HCT116 (cell line): ENCODE measurements at regions not wholly inside any gene's neighbourhood (a gene's known extent, or its start where the extent isn't known, plus 50 kb on each side); places are given as distances from the start of the nearest gene placed in this dataset.

ENCODE experiments used
- CEBPB ChIP-seq: IDR thresholded peaks from 2 replicates; pipeline ENCODE4 v1.6.1; 2012; ENCODE audit warnings: low read depth
- CTCF ChIP-seq, 3 experiments: fragments of 200-600 bp in 1 of 3; sonication (generic) in 1 of 3; IDR thresholded peaks in 2 of 3; conservative IDR thresholded peaks in 1 of 3; 2 replicates each; pipeline ENCODE4 v1.5.1; 2012 to 2017; ENCODE audit warnings: low read depth in 2 of 3, low read length in 2 of 3, antibody characterized with exemption in 1 of 3, borderline replicate concordance in 1 of 3, control low read depth in 1 of 3, mild to moderate bottlenecking in 1 of 3, mixed read lengths in 1 of 3, mixed run types in 1 of 3, moderate library complexity in 1 of 3; ENCODE audit not compliant: insufficient read depth in 1 of 3
- EGR1 ChIP-seq: IDR thresholded peaks from 2 replicates; pipeline ENCODE4 v1.6.1; 2012; ENCODE audit warnings: low read depth
- JUND ChIP-seq: IDR thresholded peaks from 2 replicates; pipeline ENCODE4 v1.6.1; 2012
- POLR2A ChIP-seq: IDR thresholded peaks from 2 replicates; pipeline ENCODE4 v1.7.0; 2011; ENCODE audit warnings: borderline replicate concordance; ENCODE audit not compliant: insufficient read depth, insufficient read length; ENCODE audit errors: extremely low read depth
- POLR2AphosphoS5 ChIP-seq: IDR thresholded peaks from 2 replicates; pipeline ENCODE4 v1.6.1; 2011; ENCODE audit warnings: mild to moderate bottlenecking, low read depth, low read length, moderate library complexity
- RAD21 ChIP-seq: IDR thresholded peaks from 2 replicates; pipeline ENCODE4 v1.6.1; 2012; ENCODE audit warnings: low read depth, mild to moderate bottlenecking
- SIN3A ChIP-seq: IDR thresholded peaks from 2 replicates; pipeline ENCODE4 v1.6.1; 2012; ENCODE audit warnings: low read depth

GRCh38 chr5:22910523-22910922 is 57.4 kb upstream of the CDH12 start:
- TF ChIP-seq JUND = no peak
- no peak for TF ChIP-seq CEBPB
- TF ChIP-seq CTCF (IDR thresholded peaks at IDR 0.05 in 2 of 3, conservative IDR thresholded peaks at IDR 0.05 in 1 of 3; ENCODE audit: borderline replicate concordance in 1 of 3, insufficient read depth in 1 of 3, low read depth in 2 of 3, low read length in 2 of 3) = no peak
- no peak for TF ChIP-seq POLR2A
- no peak for TF ChIP-seq EGR1
- TF ChIP-seq SIN3A = no peak
- no peak for TF ChIP-seq POLR2AphosphoS5
- no peak for TF ChIP-seq RAD21
